ENCODE measurements at regions not wholly inside any gene's neighbourhood (a gene's known extent, or its start where the extent isn't known, plus 50 kb on each side); places are given as distances from the start of the nearest gene placed in this dataset.

GRCh38 chr6:3571250-3571681 is 114.4 kb upstream of the SLC22A23 start:
- peaks cover 34% of the 10 kb centered on the region for H3K27me3 Mint-ChIP-seq (ENCODE audit: insufficient read depth)
- no peak overlapping the region for H3K27ac Mint-ChIP-seq
- H3K36me3 Mint-ChIP-seq (ENCODE audit: low read depth): no peaks in the 10 kb centered on the region
- H3K9me3 Mint-ChIP-seq: no peaks in the 10 kb centered on the region
- H3K4me1 Mint-ChIP-seq (ENCODE audit: low read depth): peaks cover 7% of the 10 kb centered on the region
- TF ChIP-seq CTCF (IDR thresholded peaks at IDR 0.05): no peak
- H3K4me3 Mint-ChIP-seq: no peak overlapping the region
- no peak for DNase-seq

- DNase-seq: no peak
- Mint-ChIP-seq H3K27me3 (ENCODE audit: insufficient read depth) (peaks cover 31% of the 10 kb centered on the region), H3K9me3 (no peaks in the 10 kb centered on the region), H3K4me1 (ENCODE audit: low read depth) (peaks cover 7% of the 10 kb centered on the region), H3K36me3 (ENCODE audit: low read depth) (no peaks in the 10 kb centered on the region), H3K27ac (no peak overlapping the region), H3K4me3 (no peak overlapping the region)
- TF ChIP-seq CTCF (IDR thresholded peaks at IDR 0.05): no peak
These were observed 113.0 kb upstream of the SLC22A23 start for GRCh38 chr6:3569816-3570215.

GRCh38 chr6:3568396-3569082 is 111.7 kb upstream of the SLC22A23 start:
- Mint-ChIP-seq H3K36me3 (ENCODE audit: low read depth) (no peaks in the 10 kb centered on the region), H3K9me3 (no peaks in the 10 kb centered on the region), H3K4me3 (no peak overlapping the region), H3K4me1 (ENCODE audit: low read depth) (peaks cover 7% of the 10 kb centered on the region), H3K27me3 (ENCODE audit: insufficient read depth) (peaks cover 25% of the 10 kb centered on the region), H3K27ac (no peak overlapping the region)
- no peak for DNase-seq
- TF ChIP-seq CTCF (IDR thresholded peaks at IDR 0.05): no peak

- TF ChIP-seq CTCF (IDR thresholded peaks at IDR 0.05): no peak
- no peak overlapping the region for H3K27ac Mint-ChIP-seq
- peaks cover 7% of the 10 kb centered on the region for H3K4me1 Mint-ChIP-seq (ENCODE audit: low read depth)
- H3K27me3 Mint-ChIP-seq (ENCODE audit: insufficient read depth): peaks cover 22% of the 10 kb centered on the region
- H3K9me3 Mint-ChIP-seq: no peaks in the 10 kb centered on the region
- DNase-seq: peak; percentile 26
- H3K36me3 Mint-ChIP-seq (ENCODE audit: low read depth): no peaks in the 10 kb centered on the region
- no peak overlapping the region for H3K4me3 Mint-ChIP-seq
These were observed 110.0 kb upstream of the SLC22A23 start for GRCh38 chr6:3566812-3567211.

GRCh38 chr6:3565291-3565690 is 108.4 kb upstream of the SLC22A23 start:
- no peaks in the 10 kb centered on the region for H3K9me3 Mint-ChIP-seq
- peaks cover 7% of the 10 kb centered on the region for H3K4me1 Mint-ChIP-seq (ENCODE audit: low read depth)
- no peak for TF ChIP-seq CTCF (IDR thresholded peaks at IDR 0.05)
- no peaks in the 10 kb centered on the region for H3K36me3 Mint-ChIP-seq (ENCODE audit: low read depth)
- no peak overlapping the region for H3K27ac Mint-ChIP-seq
- peaks cover 15% of the 10 kb centered on the region for H3K27me3 Mint-ChIP-seq (ENCODE audit: insufficient read depth)
- DNase-seq: no peak
- no peak overlapping the region for H3K4me3 Mint-ChIP-seq
